H9 (cell line): ENCODE measurements at regions not wholly inside any gene's neighbourhood (a gene's known extent, or its start where the extent isn't known, plus 50 kb on each side); places are given as distances from the start of the nearest gene placed in this dataset.

Experiments
- DNase-seq: peaks from one replicate; pipeline ENCODE4 v3.0.0-alpha.2; 2017
- H2AFZ ChIP-seq: one replicate; pipeline ENCODE4 v1.6.1; 2013; ENCODE audit warnings: mild to moderate bottlenecking, low read length, control low read depth, moderate library complexity
- H2AK5ac ChIP-seq: 2 replicates; pipeline ENCODE4 v1.6.1; 2013; ENCODE audit warnings: low read length, control low read depth, mixed read lengths; ENCODE audit not compliant: insufficient read length
- H2BK120ac ChIP-seq: one replicate; pipeline ENCODE4 v1.6.1; 2013; ENCODE audit warnings: low read depth, mild to moderate bottlenecking, low read length, control low read depth, inconsistent platforms; ENCODE audit not compliant: poor library complexity, severe bottlenecking
- H2BK12ac ChIP-seq: 2 replicates; pipeline ENCODE4 v1.6.1; 2013; ENCODE audit warnings: low read length, control low read depth, mixed read lengths, low read depth; ENCODE audit not compliant: insufficient read length
- H2BK15ac ChIP-seq: 2 replicates; pipeline ENCODE4 v1.6.1; 2013; ENCODE audit warnings: low read depth, low read length, control low read depth
- H2BK20ac ChIP-seq: one replicate; pipeline ENCODE4 v1.6.1; 2013; ENCODE audit warnings: low read depth, mild to moderate bottlenecking, low read length, control low read depth, inconsistent platforms; ENCODE audit not compliant: poor library complexity, severe bottlenecking
- H2BK5ac ChIP-seq: 2 replicates; pipeline ENCODE4 v1.6.1; 2013; ENCODE audit warnings: low read length, control low read depth, mixed read lengths; ENCODE audit not compliant: insufficient read length
- H3K14ac ChIP-seq: 2 replicates; pipeline ENCODE4 v1.6.1; 2013; ENCODE audit warnings: low read length, control low read depth; ENCODE audit not compliant: insufficient read depth
- H3K18ac ChIP-seq: 2 replicates; pipeline ENCODE4 v1.6.1; 2013; ENCODE audit warnings: low read depth, mild to moderate bottlenecking, mixed read lengths, low read length, control low read depth; ENCODE audit not compliant: insufficient read length
- H3K23ac ChIP-seq: 2 replicates; pipeline ENCODE4 v1.6.1; 2013; ENCODE audit warnings: low read length, control low read depth, mixed read lengths, low read depth; ENCODE audit not compliant: insufficient read length
- H3K23me2 ChIP-seq: 2 replicates; pipeline ENCODE4 v1.6.1; 2013; ENCODE audit warnings: low read depth, mild to moderate bottlenecking, mixed read lengths, low read length, control low read depth; ENCODE audit not compliant: insufficient read length, poor library complexity, severe bottlenecking
- H3K27ac ChIP-seq: 2 replicates; pipeline ENCODE4 v1.5.1; 2013; ENCODE audit warnings: low read length, control low read depth, mixed read lengths, low read depth; ENCODE audit not compliant: insufficient read length
- H3K27me3 ChIP-seq: 2 replicates; pipeline ENCODE4 v1.6.1; 2013; ENCODE audit warnings: low read length, control low read depth, inconsistent platforms; ENCODE audit not compliant: insufficient read depth
- H3K4ac ChIP-seq: 2 replicates; pipeline ENCODE4 v1.6.1; 2013; ENCODE audit warnings: low read depth, mild to moderate bottlenecking, control low read depth, inconsistent platforms, low read length, moderate library complexity
- H3K4me1 ChIP-seq: 2 replicates; pipeline ENCODE4 v1.6.1; 2013; ENCODE audit warnings: low read length, control low read depth, inconsistent platforms; ENCODE audit not compliant: insufficient read depth
- H3K4me2 ChIP-seq: 2 replicates; pipeline ENCODE4 v1.6.1; 2013; ENCODE audit warnings: low read length, control low read depth, mixed read lengths; ENCODE audit not compliant: insufficient read length, insufficient read depth
- H3K56ac ChIP-seq: 2 replicates; pipeline ENCODE4 v1.6.1; 2013; ENCODE audit warnings: low read depth, mild to moderate bottlenecking, mixed read lengths, low read length, control low read depth; ENCODE audit not compliant: insufficient read length
- H3K79me1 ChIP-seq: 2 replicates; pipeline ENCODE4 v1.6.1; 2013; ENCODE audit warnings: low read depth, mild to moderate bottlenecking, moderate library complexity, low read length, control low read depth, inconsistent platforms; ENCODE audit not compliant: insufficient read depth, poor library complexity, severe bottlenecking
- H3K79me2 ChIP-seq: 2 replicates; pipeline ENCODE4 v1.6.1; 2013; ENCODE audit warnings: low read length, control low read depth, inconsistent platforms; ENCODE audit not compliant: insufficient read depth
- H3K9ac ChIP-seq: 2 replicates; pipeline ENCODE4 v1.6.1; 2013; ENCODE audit warnings: low read length, control low read depth, mixed read lengths; ENCODE audit not compliant: insufficient read length; ENCODE audit errors: extremely low read depth
- H3K9me3 ChIP-seq: one replicate; pipeline ENCODE4 v1.6.1; 2013; ENCODE audit warnings: low read depth, low read length, inconsistent platforms; ENCODE audit not compliant: control insufficient read depth
- H3T11ph ChIP-seq: one replicate; pipeline ENCODE4 v1.6.1; 2013; ENCODE audit warnings: mild to moderate bottlenecking, low read length, control low read depth, inconsistent platforms
- H4K20me1 ChIP-seq: one replicate; pipeline ENCODE4 v1.6.1; 2013; ENCODE audit not compliant: control insufficient read depth, insufficient read length, insufficient read depth
- H4K5ac ChIP-seq: 2 replicates; pipeline ENCODE4 v1.6.1; 2013; ENCODE audit warnings: low read depth, mild to moderate bottlenecking, mixed read lengths, low read length, control low read depth; ENCODE audit not compliant: insufficient read length
- H4K8ac ChIP-seq: replicated peaks from 2 replicates; pipeline ENCODE4 v1.6.1; 2013; ENCODE audit warnings: low read length, control low read depth, mixed read lengths, low read depth; ENCODE audit not compliant: insufficient read length
- H4K91ac ChIP-seq: 2 replicates; pipeline ENCODE4 v1.6.1; 2013; ENCODE audit warnings: low read depth, mild to moderate bottlenecking, moderate library complexity, mixed read lengths, low read length, control low read depth; ENCODE audit not compliant: insufficient read length
- H3K27ac Mint-ChIP-seq, 3 experiments: 2 replicates in 2 of 3; 3 replicates in 1 of 3; pipeline ENCODE4 v1.8.0; 2020 to 2021; ENCODE audit warnings: mixed read lengths in 3 of 3, mild to moderate bottlenecking in 1 of 3, moderate library complexity in 1 of 3
- H3K27me3 Mint-ChIP-seq: 2 replicates; pipeline ENCODE4 v1.8.0; 2021; ENCODE audit warnings: low read depth, mild to moderate bottlenecking, moderate library complexity, mixed read lengths
- H3K36me3 Mint-ChIP-seq, 3 experiments: 2 replicates in 2 of 3; 3 replicates in 1 of 3; pipeline ENCODE4 v1.8.0; 2020 to 2021; ENCODE audit warnings: low read depth in 3 of 3, mixed read lengths in 3 of 3; ENCODE audit not compliant: insufficient read depth in 1 of 3
- H3K4me1 Mint-ChIP-seq, 2 experiments: 2 replicates each; pipeline ENCODE4 v1.8.0; 2020; ENCODE audit warnings: mixed read lengths in 2 of 2
- H3K4me3 Mint-ChIP-seq, 2 experiments: 2 replicates in 1 of 2; 3 replicates in 1 of 2; pipeline ENCODE4 v1.8.0; 2020 to 2021; ENCODE audit warnings: mild to moderate bottlenecking in 2 of 2, mixed read lengths in 2 of 2, moderate library complexity in 1 of 2
- H3K9me3 Mint-ChIP-seq, 2 experiments: 2 replicates in 1 of 2; 3 replicates in 1 of 2; pipeline ENCODE4 v1.8.0; 2020; ENCODE audit warnings: mild to moderate bottlenecking in 2 of 2, mixed read lengths in 2 of 2, moderate library complexity in 1 of 2
- CTCF ChIP-seq: fragments of 200-600 bp; sonication (generic); conservative IDR thresholded peaks from 3 replicates; pipeline ENCODE4 v1.8.0; 2021; ENCODE audit warnings: antibody characterized with exemption, mild to moderate bottlenecking
- WGBS: extraction: QIAGEN DNeasy Blood & Tissue Kit; methylation state at CpG from one replicate; pipeline ENCODE4 v1.1.7; 2013; ENCODE audit warnings: missing lambda C conversion rate, low lambda C conversion rate, mixed read lengths; ENCODE audit not compliant: insufficient read length; ENCODE audit errors: extremely low coverage; 5-methylcytosine and 5-hydroxymethylcytosine counted together

DNA sequence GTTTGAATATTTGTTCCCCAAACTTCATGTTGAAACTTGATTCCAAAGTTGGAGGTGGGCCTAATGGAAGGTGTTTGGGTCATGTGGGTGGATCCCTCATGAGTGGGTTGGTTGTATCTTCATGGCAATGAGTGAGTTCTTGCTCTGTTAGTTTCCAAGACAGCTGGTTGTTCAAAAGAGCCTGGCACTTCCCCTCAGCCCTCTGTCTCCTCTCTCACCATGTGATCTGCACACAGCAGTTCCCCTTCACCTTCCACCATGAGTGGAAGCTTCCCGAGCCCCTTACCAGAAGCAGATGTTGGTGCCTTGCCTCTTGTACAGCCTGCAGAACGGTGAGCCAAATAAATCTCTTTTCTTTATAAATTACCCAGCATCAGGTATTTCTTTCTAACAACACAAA lies 327.1 kb upstream of the SLCO3A1 start:
- no peak for DNase-seq
- Histone ChIP-seq H3K4ac (no peak overlapping the region), H3K79me2 (no peaks in the 10 kb centered on the region), H3K4me2 (no peak overlapping the region), H3K23ac (no peak overlapping the region), H2AK5ac (no peak overlapping the region), H2BK12ac (no peak overlapping the region), H3K4me1 (no peaks in the 10 kb centered on the region), H3K9ac (no peak overlapping the region), H2AFZ (no peak overlapping the region), H2BK20ac (no peak overlapping the region), H4K20me1 (no peaks in the 10 kb centered on the region), H3K23me2 (no peaks in the 10 kb centered on the region), H3K27me3 (no peaks in the 10 kb centered on the region), H4K5ac (no peak overlapping the region), H3K14ac (no peak overlapping the region), H4K8ac (no peak overlapping the region), H4K91ac (no peak overlapping the region), H3K56ac (no peak overlapping the region), H3T11ph (no peak overlapping the region), H3K18ac (no peak overlapping the region), H3K9me3 (no peaks in the 10 kb centered on the region), H2BK120ac (no peak overlapping the region), H2BK15ac (no peak overlapping the region), H3K79me1 (no peaks in the 10 kb centered on the region), H2BK5ac (no peak overlapping the region), H3K27ac (no peak overlapping the region)
- Mint-ChIP-seq H3K36me3 (peaks cover 4 to 18% (median 4%) of the 10 kb centered on the region in 3 experiments; a peak in 3 of 7 replicates), H3K4me3 (no peak overlapping the region), H3K27me3 (peaks cover 2% of the 10 kb centered on the region; the same call in 1 of the 2 replicates), H3K27ac (no peak overlapping the region), H3K4me1 (0 out of 4 replicates have a peak, but pooled peaks cover 0 to 4% of the 10 kb centered on the region in 2 experiments), H3K9me3 (peaks cover 18 to 30% of the 10 kb centered on the region in 2 experiments)
- no CpG with 5 or more reads among the region's 2 CpGs for WGBS
- no peak for TF ChIP-seq CTCF
